ENCODE measurements at regions not wholly inside any gene's neighbourhood (a gene's known extent, or its start where the extent isn't known, plus 50 kb on each side); places are given as distances from the start of the nearest gene placed in this dataset.
"Not testable (repeated sequence)": the region's sequence is repeated elsewhere in the genome, so short reads cannot be mapped to it uniquely, and the experiment has no call there.

DNA sequence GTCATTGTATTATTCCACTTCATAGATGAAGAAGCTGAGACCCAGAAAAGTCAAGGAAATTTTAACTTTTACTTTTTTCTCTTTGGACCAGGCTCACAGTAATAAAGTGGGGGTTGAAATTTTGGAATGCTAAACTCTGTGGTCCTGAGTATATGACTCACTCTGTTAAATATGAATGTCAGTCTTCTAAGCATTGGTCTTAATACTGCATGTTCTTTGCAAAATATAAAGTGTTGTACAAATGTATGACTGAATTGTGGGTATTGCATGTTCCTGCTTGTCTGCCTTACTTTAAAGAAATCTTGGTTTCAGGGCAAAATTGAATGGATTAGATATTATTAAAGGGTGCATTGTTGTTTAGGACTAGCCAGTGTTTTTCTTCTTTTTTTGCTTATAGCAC, 950.8 kb upstream of the GOT2 start:
- DNase-seq = no peak

DNA sequence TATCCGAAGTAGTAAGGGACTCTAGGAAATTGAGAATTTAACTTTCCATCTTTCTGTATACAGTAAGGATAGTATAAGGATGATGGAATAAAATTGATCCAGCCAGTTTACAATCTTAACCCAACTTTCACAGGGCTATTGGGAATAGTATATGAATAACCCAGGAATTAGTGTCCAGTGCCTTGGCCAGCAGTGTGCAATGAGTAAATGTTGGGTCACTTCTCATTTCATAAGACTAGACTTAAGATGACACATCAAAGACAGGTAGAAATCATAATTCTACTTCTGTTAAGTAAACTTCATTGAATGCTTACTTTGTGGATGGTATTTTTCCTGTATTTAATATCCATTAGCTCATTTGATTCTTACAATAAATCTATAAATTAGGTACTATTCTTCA, 949.6 kb upstream of the GOT2 start:
- DNase-seq = no peak

DNA sequence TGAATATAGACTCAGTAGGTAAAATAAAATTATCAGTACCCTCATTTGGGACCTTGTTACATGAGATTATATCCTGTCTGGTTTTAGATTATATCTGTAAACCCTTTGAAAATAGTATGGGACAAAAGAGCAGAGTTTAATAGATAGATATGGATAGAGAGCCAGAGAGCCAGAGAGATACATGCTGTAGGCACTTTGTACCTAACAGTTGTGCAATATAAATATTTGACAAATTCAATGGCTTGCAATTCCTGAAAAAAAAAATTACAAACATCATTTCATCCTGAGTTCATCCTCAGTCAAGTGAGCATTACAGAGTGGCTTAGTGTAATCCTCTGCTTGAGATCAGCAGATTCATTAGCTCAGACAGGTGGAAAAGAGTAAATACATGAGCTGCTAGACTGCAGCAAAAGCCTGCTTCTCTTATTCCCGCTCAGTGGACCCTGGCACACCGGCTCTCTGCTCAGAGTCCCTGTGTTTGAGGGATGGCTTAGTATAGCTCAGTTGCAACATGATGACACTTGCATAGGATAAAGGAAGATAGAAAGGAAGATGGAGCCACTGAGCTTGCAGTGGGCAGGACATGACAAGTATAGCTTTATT, 931.6 kb upstream of the GOT2 start:
- no peak for DNase-seq

DNA sequence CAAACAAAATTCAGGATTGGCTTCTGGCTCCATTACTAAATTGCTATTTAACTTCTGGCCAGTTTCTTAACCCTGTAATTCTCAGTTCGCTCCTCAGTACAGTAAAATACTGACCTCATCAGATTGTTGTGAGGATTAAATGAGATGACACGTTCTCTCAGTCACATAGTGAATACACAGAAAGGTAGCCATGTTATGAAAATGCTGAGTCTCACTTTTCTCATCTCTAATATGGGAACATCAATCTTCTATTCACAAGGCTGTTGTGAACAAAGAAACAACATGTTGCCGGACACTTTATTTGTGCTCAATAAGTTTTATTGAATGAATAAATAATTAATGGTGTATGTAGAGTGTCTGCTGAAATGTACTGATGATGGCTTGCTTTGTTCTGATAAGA, 924.5 kb upstream of the GOT2 start:
- no peak for DNase-seq

DNA sequence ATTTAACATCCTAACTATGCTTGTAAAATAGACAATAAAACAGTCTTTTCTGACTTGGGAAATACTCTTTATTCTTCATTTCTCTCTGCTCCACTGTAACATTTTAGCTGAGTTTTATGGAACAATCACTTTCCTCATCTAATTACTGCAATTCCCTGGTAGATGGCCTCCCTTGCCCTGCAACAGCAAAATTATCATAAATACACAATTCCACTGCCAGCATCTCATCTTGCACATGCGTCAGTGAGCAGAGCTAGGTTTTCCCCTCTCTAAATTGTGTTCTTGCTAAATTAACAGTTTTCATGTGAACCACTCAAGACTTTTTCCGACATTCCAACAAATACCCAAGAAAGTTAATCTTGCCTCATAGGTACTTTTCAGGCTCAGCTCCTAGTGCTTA, 920.9 kb upstream of the GOT2 start:
- no peak for DNase-seq

DNA sequence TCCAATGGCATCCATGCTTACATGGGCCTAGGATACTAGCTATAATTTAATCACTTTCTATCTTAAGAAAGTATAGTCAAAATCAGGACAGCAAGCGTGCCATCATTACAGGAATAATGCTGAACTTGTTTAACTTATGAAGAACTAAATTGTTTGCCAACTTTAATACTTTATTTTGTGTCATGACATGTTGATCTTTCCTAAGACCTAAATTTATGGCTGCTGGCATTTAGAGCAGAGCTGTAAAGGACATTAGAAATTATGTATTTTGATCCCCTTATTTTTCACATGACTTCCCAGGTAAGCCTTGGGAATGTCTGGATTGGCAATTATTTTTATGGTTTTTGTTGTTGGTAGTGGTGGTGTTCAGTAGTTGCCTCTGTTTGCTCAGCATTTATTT, 920.3 kb upstream of the GOT2 start:
- no peak for DNase-seq

DNA sequence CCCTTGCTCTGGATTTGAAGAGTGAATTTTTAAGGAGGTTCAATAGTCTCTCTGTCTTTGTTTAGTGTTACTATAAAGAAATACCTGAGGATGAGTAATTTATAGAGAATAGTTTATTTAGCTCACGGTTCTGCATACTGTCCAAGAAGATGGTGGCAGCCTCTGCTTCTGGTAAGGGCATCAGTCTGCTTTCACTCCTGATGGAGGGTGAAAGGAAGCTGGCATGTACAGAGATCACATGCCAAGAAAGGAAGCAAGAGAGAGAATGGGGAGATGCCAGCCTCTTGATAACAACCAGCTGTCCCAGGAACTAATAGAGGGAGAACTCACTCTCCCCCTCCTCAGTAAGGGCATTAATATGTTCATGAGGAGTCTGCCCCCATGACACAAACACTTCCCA, 917.5 kb upstream of the GOT2 start:
- DNase-seq = no peak

DNA sequence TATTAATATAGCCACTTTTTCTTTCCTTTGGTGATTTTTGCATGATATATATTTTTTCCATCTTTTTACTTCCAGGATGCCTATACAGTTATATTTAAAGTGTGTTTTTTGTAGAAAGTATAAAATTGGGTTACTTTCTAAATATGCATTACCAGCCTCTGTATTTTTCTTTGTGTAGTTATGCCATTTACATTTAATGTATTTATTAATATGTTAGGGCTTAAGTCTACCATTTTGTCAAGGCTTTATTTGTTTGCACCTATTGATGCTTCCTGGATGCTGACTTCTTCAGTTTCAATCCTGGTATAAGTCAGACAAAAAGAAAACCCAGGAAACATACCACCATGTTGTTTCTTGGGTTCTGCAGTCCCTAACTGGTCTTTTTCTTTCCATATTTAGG, 911.1 kb upstream of the GOT2 start:
- no peak for DNase-seq

DNA sequence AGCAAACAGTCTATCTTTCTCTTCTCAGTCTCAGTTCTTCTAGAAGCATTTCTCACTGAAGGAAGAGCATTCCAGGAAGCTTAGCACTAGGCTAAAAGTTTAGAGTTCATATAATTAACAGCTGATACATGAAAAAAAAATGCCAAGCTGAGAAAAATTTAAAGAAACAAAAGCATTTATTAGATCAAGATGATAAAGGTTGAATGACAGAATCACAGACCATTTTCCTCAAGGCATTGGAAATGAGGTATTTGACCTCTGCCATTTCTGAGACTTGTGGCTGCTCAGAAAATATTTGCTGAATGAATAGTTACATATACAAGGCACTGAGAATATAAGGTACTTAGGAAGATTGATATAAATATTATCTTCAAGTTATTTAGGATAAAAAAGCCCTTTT, 901.6 kb upstream of the GOT2 start:
- DNase-seq = no peak

DNA sequence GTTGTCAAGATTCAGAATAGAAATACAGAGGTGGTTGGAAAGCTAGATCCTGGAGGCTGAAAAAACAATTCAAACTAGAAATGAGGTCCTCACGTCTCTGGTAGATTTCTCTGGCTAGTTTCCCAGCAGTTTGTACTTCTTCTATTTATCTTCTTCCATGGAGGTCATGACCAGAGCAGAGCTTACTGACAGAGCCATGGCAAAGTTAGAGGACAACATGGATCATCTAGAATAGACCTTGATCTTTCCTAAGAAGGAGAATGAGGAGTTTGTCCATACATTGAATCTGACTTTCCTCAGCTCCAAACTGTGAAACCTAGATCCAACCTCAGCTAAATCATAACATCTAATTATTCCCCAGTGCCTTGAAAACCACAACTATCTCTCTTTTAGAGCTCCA, 900.8 kb upstream of the GOT2 start:
- DNase-seq = no peak

DNA sequence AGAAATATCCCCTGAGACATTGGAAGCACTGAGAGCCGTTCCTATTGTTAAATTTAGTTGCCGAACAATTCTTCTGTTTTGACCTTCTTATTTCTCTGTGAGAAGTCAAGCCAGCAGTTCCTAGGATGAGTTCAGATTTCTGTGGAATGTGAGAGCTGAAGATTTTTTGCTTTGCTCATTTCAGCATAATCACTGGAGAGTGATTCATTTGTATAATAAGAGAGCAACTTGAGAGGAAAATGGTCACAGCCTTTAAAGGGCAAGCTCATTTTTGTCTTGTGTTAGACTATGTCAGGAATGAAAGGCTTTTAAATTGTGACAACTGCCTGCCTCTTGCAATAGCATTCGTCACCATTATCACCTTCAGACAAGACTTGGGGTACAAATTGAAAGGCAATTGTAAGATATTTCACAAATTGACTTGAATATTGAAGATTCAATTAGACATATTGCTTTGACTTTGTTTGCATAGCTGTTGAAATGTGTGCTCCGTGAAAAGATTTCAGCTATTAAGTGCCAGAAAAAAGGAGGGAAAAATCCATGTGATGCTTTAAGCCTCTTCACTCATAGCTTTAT, 900.0 kb upstream of the GOT2 start:
- DNase-seq = no peak

DNA sequence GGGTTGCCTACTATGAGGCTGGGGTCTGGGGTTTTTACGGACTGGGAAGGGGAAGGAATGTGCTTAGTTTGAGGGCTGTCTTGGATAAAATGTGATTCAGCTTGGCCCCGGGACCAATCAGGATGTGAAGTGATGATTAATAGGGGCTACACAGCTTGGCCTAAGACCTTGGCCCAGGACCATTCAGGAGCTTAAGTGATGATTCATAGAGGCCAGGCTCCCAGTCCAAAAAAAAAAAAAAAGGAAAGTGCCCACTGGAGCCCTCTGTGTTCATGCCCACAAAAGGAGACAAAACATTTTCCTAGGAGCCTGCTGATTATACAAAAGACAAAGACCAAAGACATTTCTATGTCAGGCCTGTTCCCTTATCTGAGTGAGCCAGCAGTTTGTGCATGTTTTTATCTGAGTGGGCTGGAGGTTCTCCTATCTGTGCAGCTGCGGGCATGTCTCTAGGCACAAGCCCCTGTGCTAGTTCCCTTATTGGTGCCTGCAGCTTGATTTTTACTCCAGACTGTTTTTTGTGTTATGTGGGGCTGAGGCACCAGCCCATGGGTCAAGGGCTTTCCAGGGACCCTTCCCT, 898.2 kb upstream of the GOT2 start:
- no peak for DNase-seq

DNA sequence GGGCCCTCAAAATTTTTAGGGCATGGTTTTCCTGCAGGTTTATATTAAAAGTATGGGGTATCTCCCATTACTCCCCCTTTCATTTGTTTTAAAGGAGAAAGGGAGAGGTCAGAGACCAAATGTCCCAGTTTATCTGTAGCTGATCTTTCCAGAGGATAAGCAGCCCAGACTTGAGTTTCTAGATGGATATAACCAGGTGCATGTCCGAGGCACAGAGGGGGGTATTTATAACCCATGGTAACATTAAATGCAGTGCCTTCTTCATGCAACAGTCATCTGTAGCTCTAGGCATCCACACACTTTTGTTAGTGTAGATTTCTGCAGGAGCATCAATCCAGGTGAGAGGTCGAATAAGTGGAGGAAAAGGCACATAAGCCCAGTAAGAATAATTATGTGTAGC, 890.3 kb upstream of the GOT2 start:
- DNase-seq = not testable (repeated sequence)

DNA sequence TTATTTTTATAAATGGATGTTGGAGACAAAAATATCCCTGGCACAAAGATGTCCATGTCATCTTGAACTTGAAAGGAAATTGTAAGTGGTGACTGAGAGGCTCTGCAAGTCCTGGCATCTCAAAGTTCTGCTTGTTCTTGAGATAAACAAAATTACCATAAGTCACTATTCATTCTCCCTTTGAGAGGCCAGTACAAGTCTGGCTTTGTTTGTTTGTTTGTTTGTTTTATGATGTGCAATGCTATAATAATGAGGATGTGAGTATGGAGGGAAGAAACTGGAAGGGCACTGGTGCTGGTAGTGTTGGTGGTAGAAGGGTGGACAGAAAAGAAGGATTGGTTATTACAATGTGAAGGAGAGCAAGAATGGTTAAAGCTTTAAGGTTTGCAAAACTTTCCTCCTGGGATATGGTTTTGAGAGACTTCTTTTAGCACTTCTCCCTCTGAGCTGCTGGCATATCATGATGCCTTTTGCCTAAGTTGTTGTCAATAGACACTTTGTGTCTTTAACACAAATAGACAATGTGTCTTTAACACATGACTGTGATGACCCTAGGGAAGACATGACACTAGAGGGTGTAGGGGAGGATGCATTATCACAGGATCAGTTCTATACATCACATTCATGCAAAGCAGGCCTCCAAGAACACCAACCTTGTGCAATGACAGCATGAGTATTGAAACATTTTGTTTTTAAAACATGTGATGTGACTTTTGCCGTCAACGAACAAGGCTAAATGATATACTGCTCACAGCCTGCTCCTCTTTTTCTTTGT, 880.5 kb upstream of the GOT2 start:
- no peak for DNase-seq

DNA sequence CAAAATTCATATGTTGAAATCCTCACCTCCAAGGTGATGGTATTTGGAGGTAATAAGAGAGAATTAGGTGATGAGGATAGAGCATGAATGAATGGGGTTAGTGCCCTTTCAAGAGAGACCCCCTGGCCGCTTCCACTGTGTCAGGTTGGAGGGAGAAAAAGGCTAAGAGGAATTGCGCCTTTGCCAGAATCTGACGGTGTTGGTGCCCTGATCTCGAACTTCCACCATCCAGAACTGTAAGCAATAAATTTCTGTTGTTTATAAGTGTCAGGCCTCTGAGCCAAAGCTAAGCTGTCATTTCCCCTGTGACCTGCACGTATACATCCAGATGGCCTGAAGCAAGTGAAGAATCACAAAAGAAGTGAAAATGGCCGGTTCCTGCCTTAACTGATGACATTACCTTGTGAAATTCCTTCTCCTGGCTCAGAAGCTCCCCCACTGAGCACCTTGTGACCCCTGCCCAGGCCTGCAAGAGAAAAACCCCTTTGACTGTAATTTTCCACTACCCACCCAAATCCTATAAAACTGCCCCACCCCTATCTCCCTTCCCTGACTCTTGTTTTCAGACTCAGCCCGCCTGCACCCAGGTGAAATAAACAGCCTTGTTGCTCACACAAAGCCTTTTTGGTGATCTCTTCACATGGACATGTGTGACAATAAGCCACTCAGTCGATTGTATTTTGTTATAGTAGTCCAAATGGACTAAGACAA, 878.9 kb upstream of the GOT2 start:
- not testable (repeated sequence) for DNase-seq

DNA sequence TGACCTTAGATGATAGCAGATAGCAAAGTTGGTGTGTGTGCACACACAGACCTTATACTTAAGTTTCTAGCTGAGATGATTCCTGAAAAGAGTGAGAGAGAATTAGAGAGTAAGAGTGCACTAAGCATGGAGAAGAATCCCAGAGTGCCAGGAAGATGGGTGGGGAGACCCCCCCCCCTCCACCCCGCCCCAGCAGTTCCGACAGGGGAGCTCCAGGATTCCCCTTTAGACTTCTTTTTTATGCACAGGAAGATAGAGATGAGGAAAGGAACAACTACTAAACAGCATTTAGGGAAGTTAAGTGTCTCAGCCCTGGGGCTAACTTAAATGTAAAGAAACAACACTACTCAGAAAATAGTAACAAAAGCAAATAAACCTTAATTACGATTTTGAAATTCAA, 878.0 kb upstream of the GOT2 start:
- no peak for DNase-seq

DNA sequence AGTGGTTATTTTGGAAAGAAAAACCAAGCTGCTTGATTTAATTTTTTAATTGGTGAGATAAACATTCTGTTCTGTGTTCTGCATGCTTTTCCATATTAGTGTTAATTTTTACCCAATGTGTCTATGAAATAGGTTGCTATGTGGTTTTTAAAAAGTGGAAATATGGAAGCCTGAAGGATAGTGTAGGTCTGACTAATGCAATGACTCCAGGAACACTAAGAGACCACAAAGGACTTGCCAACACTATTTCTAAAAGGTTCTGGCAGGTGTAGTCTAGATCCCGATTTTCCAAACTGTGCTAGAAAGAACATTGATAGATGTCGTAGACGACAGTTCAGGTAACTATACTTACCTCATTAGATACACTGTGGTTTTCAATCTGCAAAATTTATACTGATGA, 877.4 kb upstream of the GOT2 start:
- DNase-seq = no peak

DNA sequence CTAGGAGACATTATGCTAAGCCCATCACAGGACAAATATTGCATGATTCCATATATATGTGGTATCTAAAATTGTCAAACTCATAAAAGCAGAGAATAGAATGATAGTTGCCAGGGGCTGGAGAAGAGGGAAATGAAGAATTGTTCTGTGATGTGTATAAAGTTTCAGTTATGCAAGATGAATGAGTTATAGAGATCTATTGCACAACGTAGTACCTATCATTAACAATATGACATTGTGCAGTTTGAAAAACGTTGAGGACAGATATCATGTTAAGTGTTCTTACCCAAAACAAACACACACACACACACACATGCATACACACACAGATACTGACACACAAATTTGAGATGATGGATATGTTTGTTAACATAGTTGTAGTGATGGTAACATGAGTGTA, 871.6 kb upstream of the GOT2 start:
- DNase-seq = no peak

DNA sequence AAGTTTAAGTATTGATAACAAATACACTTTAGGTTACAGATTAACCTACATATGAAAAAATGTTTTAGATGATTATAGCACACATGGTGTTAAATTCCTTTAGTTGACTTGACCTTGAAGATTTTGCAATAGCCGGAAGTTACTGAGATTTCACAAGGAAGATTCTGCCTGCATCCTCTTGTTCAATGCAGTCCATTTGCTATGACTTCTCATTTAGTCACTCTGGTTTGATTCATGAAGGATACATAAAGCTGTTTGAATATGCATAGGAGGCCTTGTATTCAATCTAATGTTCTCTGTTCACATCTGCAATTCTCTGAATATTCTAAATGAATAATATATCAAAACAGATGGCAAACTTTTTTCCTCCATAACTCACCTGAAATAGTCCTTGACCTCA, 870.2 kb upstream of the GOT2 start:
- DNase-seq = no peak

DNA sequence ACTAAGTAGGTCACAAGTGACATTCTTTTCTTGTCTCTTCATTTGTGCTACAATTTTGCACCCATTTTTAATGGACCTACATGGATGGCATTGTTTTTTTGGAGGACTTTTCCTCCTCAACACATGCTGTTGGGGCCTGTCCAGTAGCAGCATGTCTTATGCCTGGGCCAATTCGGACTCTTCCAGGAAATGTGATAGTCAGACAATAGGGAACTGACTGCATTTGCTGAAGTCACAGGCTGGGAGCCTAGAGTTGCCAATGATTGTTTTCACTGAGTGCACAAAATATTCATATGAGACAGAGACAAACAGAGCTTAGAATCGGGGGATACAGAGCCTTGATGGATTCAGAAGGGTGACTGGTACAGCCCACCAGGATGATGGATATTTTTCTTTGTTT, 867.3 kb upstream of the GOT2 start:
- DNase-seq = no peak

DNA sequence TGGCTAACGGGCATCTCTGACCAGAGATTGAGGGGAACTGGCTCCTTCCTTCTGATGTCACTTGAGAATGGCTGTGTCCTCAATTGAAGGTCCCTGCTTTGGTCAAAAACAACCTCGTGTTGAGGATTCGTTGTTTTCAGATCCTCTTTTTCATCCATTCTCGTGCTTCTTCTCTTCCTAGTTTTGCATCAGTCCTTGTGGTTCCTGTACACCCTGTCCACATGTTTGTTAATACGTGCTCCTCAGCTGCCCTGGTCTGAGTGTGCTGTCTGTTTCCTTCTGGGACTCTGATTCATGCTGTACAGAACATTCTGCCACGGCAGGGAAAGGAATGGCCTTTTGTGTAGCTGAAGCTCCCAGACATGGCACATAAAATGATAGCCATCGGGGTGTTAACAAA, 863.2 kb upstream of the GOT2 start:
- DNase-seq = no peak

DNA sequence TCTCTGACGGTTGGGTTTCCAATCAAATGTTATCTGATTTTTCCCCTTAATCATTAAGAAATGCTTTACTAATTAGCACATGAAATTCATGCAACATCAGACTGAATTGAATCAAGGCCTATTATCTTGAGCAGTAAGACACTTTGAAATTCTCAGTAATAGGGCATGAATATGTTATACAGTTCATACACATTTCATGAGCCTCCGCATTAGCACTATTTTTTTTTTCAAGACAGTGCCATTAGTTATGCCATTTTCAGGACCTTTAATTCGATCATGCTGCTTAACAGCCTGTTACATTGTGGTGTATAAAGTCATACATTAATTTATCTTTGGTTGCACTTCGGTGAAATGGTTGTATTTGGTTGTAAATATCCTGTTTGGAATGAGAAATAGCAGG, 862.6 kb upstream of the GOT2 start:
- DNase-seq = no peak

DNA sequence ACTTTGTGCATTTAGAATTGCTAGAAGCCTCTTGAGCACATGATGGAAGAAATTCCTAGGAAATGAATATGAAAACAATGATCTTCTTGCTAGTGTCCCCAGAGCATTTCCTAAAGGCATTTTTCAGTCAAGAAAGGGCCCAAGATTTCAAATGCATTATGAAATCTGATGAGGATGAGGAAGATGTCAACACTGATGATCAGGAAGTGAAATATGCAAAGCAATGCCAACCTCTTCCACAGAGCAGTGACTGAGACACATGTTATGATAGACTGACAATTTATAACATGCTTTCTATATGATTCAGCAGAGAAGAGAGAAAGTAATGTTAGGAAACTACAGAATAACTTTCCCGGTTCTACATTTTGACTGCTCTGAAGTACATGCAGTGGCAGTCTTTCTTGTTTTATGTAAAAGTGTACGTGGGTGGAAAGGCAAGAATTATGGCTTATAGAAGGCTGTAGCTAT, 859.1 kb upstream of the GOT2 start:
- DNase-seq = no peak
